ENCODE measurements at regions not wholly inside any gene's neighbourhood (a gene's known extent, or its start where the extent isn't known, plus 50 kb on each side); places are given as distances from the start of the nearest gene placed in this dataset.

GRCh38 chr2:164090533-164090932 lies 354.7 kb upstream of the FIGN start:
- ChIA-PET CTCF (interaction anchor here (0.6 kb wide), 1 partner anchor 97 kb away, joined by 3 read pairs; no protein-coding TSS in a partner anchor), POLR2A (no interaction called here)
- H3K4me3 ChIP-seq (ENCODE audit: control insufficient read depth in 1 of 7, extremely low read depth in 1 of 7, insufficient read depth in 4 of 7, low read depth in 2 of 7, low read length in 6 of 7) = no peak overlapping the region
- peaks cover 0 to 2% (median 0%) of the 10 kb centered on the region in 5 experiments for H3K27me3 ChIP-seq (replicated peaks in 2 of 5; ENCODE audit: control insufficient read depth in 4 of 5, insufficient read depth in 5 of 5, low read length in 4 of 5)
- no peaks in the 10 kb centered on the region for H3K36me3 ChIP-seq (ENCODE audit: control insufficient read depth in 4 of 4, insufficient read depth in 4 of 4, low read length in 3 of 4)
- no peaks in the 10 kb centered on the region for H3K4me1 ChIP-seq (ENCODE audit: control extremely low read depth in 1 of 4, control insufficient read depth in 4 of 4, insufficient read depth in 4 of 4, low read length in 3 of 4)
- no peak for DNase-seq
- 80% methylated on average over 2 of the region's 3 CpGs for WGBS (ENCODE audit: insufficient coverage)
- peaks cover 0 to 3% (median 0%) of the 10 kb centered on the region in 5 experiments for H3K9me3 ChIP-seq (ENCODE audit: control extremely low read depth in 1 of 5, control insufficient read depth in 4 of 5, insufficient read depth in 2 of 5, low read depth in 1 of 5, low read length in 4 of 5)
- no peak overlapping the region for H3K27ac ChIP-seq (ENCODE audit: insufficient read depth in 1 of 2, low read depth in 1 of 2, low read length in 2 of 2, poor library complexity in 1 of 2, severe bottlenecking in 2 of 2)

GRCh38 chr2:164084066-164084465 lies 348.3 kb upstream of the FIGN start:
- Histone ChIP-seq H3K4me1 (ENCODE audit: control extremely low read depth in 1 of 4, control insufficient read depth in 4 of 4, insufficient read depth in 4 of 4, low read length in 3 of 4) (no peaks in the 10 kb centered on the region), H3K27ac (ENCODE audit: insufficient read depth in 1 of 2, low read depth in 1 of 2, low read length in 2 of 2, poor library complexity in 1 of 2, severe bottlenecking in 2 of 2) (no peak overlapping the region), H3K9me3 (ENCODE audit: control extremely low read depth in 1 of 5, control insufficient read depth in 4 of 5, insufficient read depth in 2 of 5, low read depth in 1 of 5, low read length in 4 of 5) (no peaks in the 10 kb centered on the region), H3K27me3 (replicated peaks in 2 of 5; ENCODE audit: control insufficient read depth in 4 of 5, insufficient read depth in 5 of 5, low read length in 4 of 5) (peaks cover 0 to 2% (median 0%) of the 10 kb centered on the region in 5 experiments), H3K36me3 (ENCODE audit: control insufficient read depth in 4 of 4, insufficient read depth in 4 of 4, low read length in 3 of 4) (no peaks in the 10 kb centered on the region), H3K4me3 (ENCODE audit: control insufficient read depth in 1 of 7, extremely low read depth in 1 of 7, insufficient read depth in 4 of 7, low read depth in 2 of 7, low read length in 6 of 7) (no peak overlapping the region)
- WGBS (ENCODE audit: insufficient coverage) = no CpG with 5 or more reads among the region's 2 CpGs
- no peak for DNase-seq
- ChIA-PET CTCF (interaction anchor here (0.7 kb wide), 1 partner anchor 205 kb away, joined by 3 read pairs; no protein-coding TSS in a partner anchor), POLR2A (no interaction called here)

GRCh38 chr2:164080486-164080885 lies 344.7 kb upstream of the FIGN start:
- CTCF ChIA-PET = no interaction called here

GRCh38 chr2:164079258-164079657 lies 343.4 kb upstream of the FIGN start:
- Histone ChIP-seq H3K36me3 (ENCODE audit: control insufficient read depth in 4 of 4, insufficient read depth in 4 of 4, low read length in 3 of 4) (no peaks in the 10 kb centered on the region), H3K9me3 (ENCODE audit: control extremely low read depth in 1 of 5, control insufficient read depth in 4 of 5, insufficient read depth in 2 of 5, low read depth in 1 of 5, low read length in 4 of 5) (no peaks in the 10 kb centered on the region), H3K4me1 (ENCODE audit: control extremely low read depth in 1 of 4, control insufficient read depth in 4 of 4, insufficient read depth in 4 of 4, low read length in 3 of 4) (no peaks in the 10 kb centered on the region), H3K27ac (ENCODE audit: insufficient read depth in 1 of 2, low read depth in 1 of 2, low read length in 2 of 2, poor library complexity in 1 of 2, severe bottlenecking in 2 of 2) (no peak overlapping the region), H3K4me3 (ENCODE audit: control insufficient read depth in 1 of 7, extremely low read depth in 1 of 7, insufficient read depth in 4 of 7, low read depth in 2 of 7, low read length in 6 of 7) (no peak overlapping the region), H3K27me3 (replicated peaks in 2 of 5; ENCODE audit: control insufficient read depth in 4 of 5, insufficient read depth in 5 of 5, low read length in 4 of 5) (peaks cover 0 to 2% (median 0%) of the 10 kb centered on the region in 5 experiments)
- DNase-seq = no peak
- POLR2A ChIA-PET = no interaction called here
- no CpG with 5 or more reads among the region's 2 CpGs for WGBS (ENCODE audit: insufficient coverage)
- CTCF ChIA-PET = no interaction called here

More at GRCh38 chr2:164080486-164080885, 344.7 kb upstream of the FIGN start:
- Histone ChIP-seq H3K9me3 (ENCODE audit: control extremely low read depth in 1 of 5, control insufficient read depth in 4 of 5, insufficient read depth in 2 of 5, low read depth in 1 of 5, low read length in 4 of 5) (no peaks in the 10 kb centered on the region), H3K27ac (ENCODE audit: insufficient read depth in 1 of 2, low read depth in 1 of 2, low read length in 2 of 2, poor library complexity in 1 of 2, severe bottlenecking in 2 of 2) (no peak overlapping the region), H3K36me3 (ENCODE audit: control insufficient read depth in 4 of 4, insufficient read depth in 4 of 4, low read length in 3 of 4) (no peaks in the 10 kb centered on the region), H3K27me3 (replicated peaks in 2 of 5; ENCODE audit: control insufficient read depth in 4 of 5, insufficient read depth in 5 of 5, low read length in 4 of 5) (peaks cover 0 to 2% (median 0%) of the 10 kb centered on the region in 5 experiments), H3K4me1 (ENCODE audit: control extremely low read depth in 1 of 4, control insufficient read depth in 4 of 4, insufficient read depth in 4 of 4, low read length in 3 of 4) (no peaks in the 10 kb centered on the region), H3K4me3 (ENCODE audit: control insufficient read depth in 1 of 7, extremely low read depth in 1 of 7, insufficient read depth in 4 of 7, low read depth in 2 of 7, low read length in 6 of 7) (no peak overlapping the region)
- POLR2A ChIA-PET = no interaction called here
- DNase-seq = no peak
- no CpG with 5 or more reads among the region's 2 CpGs for WGBS (ENCODE audit: insufficient coverage)

GRCh38 chr2:164078421-164078820 lies 342.6 kb upstream of the FIGN start:
- H3K36me3 ChIP-seq (ENCODE audit: control insufficient read depth in 4 of 4, insufficient read depth in 4 of 4, low read length in 3 of 4) = no peaks in the 10 kb centered on the region
- H3K27me3 ChIP-seq (replicated peaks in 2 of 5; ENCODE audit: control insufficient read depth in 4 of 5, insufficient read depth in 5 of 5, low read length in 4 of 5) = peaks cover 0 to 2% (median 0%) of the 10 kb centered on the region in 5 experiments
- 98% methylated on average over 4 of the region's 4 CpGs for WGBS (ENCODE audit: insufficient coverage)
- no peak for DNase-seq
- no peak overlapping the region for H3K27ac ChIP-seq (ENCODE audit: insufficient read depth in 1 of 2, low read depth in 1 of 2, low read length in 2 of 2, poor library complexity in 1 of 2, severe bottlenecking in 2 of 2)
- POLR2A ChIA-PET = no interaction called here
- CTCF ChIA-PET = no interaction called here
- no peaks in the 10 kb centered on the region for H3K9me3 ChIP-seq (ENCODE audit: control extremely low read depth in 1 of 5, control insufficient read depth in 4 of 5, insufficient read depth in 2 of 5, low read depth in 1 of 5, low read length in 4 of 5)
- H3K4me3 ChIP-seq (ENCODE audit: control insufficient read depth in 1 of 7, extremely low read depth in 1 of 7, insufficient read depth in 4 of 7, low read depth in 2 of 7, low read length in 6 of 7) = no peak overlapping the region
- no peaks in the 10 kb centered on the region for H3K4me1 ChIP-seq (ENCODE audit: control extremely low read depth in 1 of 4, control insufficient read depth in 4 of 4, insufficient read depth in 4 of 4, low read length in 3 of 4)

- Histone ChIP-seq H3K9me3 (ENCODE audit: control extremely low read depth in 1 of 5, control insufficient read depth in 4 of 5, insufficient read depth in 2 of 5, low read depth in 1 of 5, low read length in 4 of 5) (no peaks in the 10 kb centered on the region), H3K36me3 (ENCODE audit: control insufficient read depth in 4 of 4, insufficient read depth in 4 of 4, low read length in 3 of 4) (no peaks in the 10 kb centered on the region), H3K27me3 (replicated peaks in 2 of 5; ENCODE audit: control insufficient read depth in 4 of 5, insufficient read depth in 5 of 5, low read length in 4 of 5) (no peaks in the 10 kb centered on the region), H3K27ac (ENCODE audit: insufficient read depth in 1 of 2, low read depth in 1 of 2, low read length in 2 of 2, poor library complexity in 1 of 2, severe bottlenecking in 2 of 2) (no peak overlapping the region), H3K4me3 (ENCODE audit: control insufficient read depth in 1 of 7, extremely low read depth in 1 of 7, insufficient read depth in 4 of 7, low read depth in 2 of 7, low read length in 6 of 7) (no peak overlapping the region), H3K4me1 (ENCODE audit: control extremely low read depth in 1 of 4, control insufficient read depth in 4 of 4, insufficient read depth in 4 of 4, low read length in 3 of 4) (no peaks in the 10 kb centered on the region)
- ChIA-PET CTCF (no interaction called here), POLR2A (no interaction called here)
- 91% methylated on average over 9 of the region's 12 CpGs for WGBS (ENCODE audit: insufficient coverage)
- no peak for DNase-seq
These were observed 337.6 kb upstream of the FIGN start for GRCh38 chr2:164073101-164074074.

- ChIA-PET CTCF (interaction anchor here (1.3 kb wide), 1 partner anchor 9 kb away, joined by 3 read pairs; no protein-coding TSS in a partner anchor), POLR2A (no interaction called here)
- WGBS (ENCODE audit: insufficient coverage) = no CpG with 5 or more reads among the region's 1 CpG
- Histone ChIP-seq H3K4me1 (ENCODE audit: control extremely low read depth in 1 of 4, control insufficient read depth in 4 of 4, insufficient read depth in 4 of 4, low read length in 3 of 4) (no peaks in the 10 kb centered on the region), H3K27me3 (replicated peaks in 2 of 5; ENCODE audit: control insufficient read depth in 4 of 5, insufficient read depth in 5 of 5, low read length in 4 of 5) (peaks cover 0 to 1% (median 0%) of the 10 kb centered on the region in 5 experiments), H3K27ac (ENCODE audit: insufficient read depth in 1 of 2, low read depth in 1 of 2, low read length in 2 of 2, poor library complexity in 1 of 2, severe bottlenecking in 2 of 2) (no peak overlapping the region), H3K9me3 (ENCODE audit: control extremely low read depth in 1 of 5, control insufficient read depth in 4 of 5, insufficient read depth in 2 of 5, low read depth in 1 of 5, low read length in 4 of 5) (no peaks in the 10 kb centered on the region), H3K36me3 (ENCODE audit: control insufficient read depth in 4 of 4, insufficient read depth in 4 of 4, low read length in 3 of 4) (no peaks in the 10 kb centered on the region), H3K4me3 (ENCODE audit: control insufficient read depth in 1 of 7, extremely low read depth in 1 of 7, insufficient read depth in 4 of 7, low read depth in 2 of 7, low read length in 6 of 7) (no peak overlapping the region)
- DNase-seq = no peak
These were observed 333.7 kb upstream of the FIGN start for GRCh38 chr2:164069540-164069939.

Measured in common myeloid progenitor, CD34-positive (primary cell).